ENCODE measurements at regions not wholly inside any gene's neighbourhood (a gene's known extent, or its start where the extent isn't known, plus 50 kb on each side); places are given as distances from the start of the nearest gene placed in this dataset.
"Not testable (repeated sequence)": the region's sequence is repeated elsewhere in the genome, so short reads cannot be mapped to it uniquely, and the experiment has no call there.

- H3K4me1 ChIP-seq (ENCODE audit: low read depth, poor library complexity, severe bottlenecking): no peaks in the 10 kb centered on the region
- H3K79me2 ChIP-seq (ENCODE audit: insufficient read depth, low read depth): no peaks in the 10 kb centered on the region
- no peak overlapping the region for H3K4me3 ChIP-seq (IDR thresholded peaks at IDR 0.05; ENCODE audit: insufficient read depth, low read depth, low read length)
- TF ChIP-seq CTCF (conservative IDR thresholded peaks at IDR 0.05; ENCODE audit: low read depth, low read length): no peak
- no peaks in the 10 kb centered on the region for H3K27me3 ChIP-seq (ENCODE audit: insufficient read depth, low read depth)
- H3K36me3 ChIP-seq (ENCODE audit: insufficient read depth): no peaks in the 10 kb centered on the region
- no peaks in the 10 kb centered on the region for H4K20me1 ChIP-seq (ENCODE audit: insufficient read depth)
- H3K9ac ChIP-seq: no peak overlapping the region
- H3K4me2 ChIP-seq: no peak overlapping the region
- no peak overlapping the region for H2AFZ ChIP-seq (ENCODE audit: low read depth)
- H3K27ac ChIP-seq: no peak overlapping the region
Measured at GRCh38 chr7:83259064-83259463, 96.4 kb upstream of the PCLO start.

GRCh38 chr7:83248000-83248399 lies 85.3 kb upstream of the PCLO start:
- no peaks in the 10 kb centered on the region for H3K36me3 ChIP-seq (ENCODE audit: insufficient read depth)
- H3K4me2 ChIP-seq: no peak overlapping the region
- H3K9ac ChIP-seq: no peak overlapping the region
- H3K4me1 ChIP-seq (ENCODE audit: low read depth, poor library complexity, severe bottlenecking): peaks cover 4% of the 10 kb centered on the region
- H4K20me1 ChIP-seq (ENCODE audit: insufficient read depth): no peaks in the 10 kb centered on the region
- H3K79me2 ChIP-seq (ENCODE audit: insufficient read depth, low read depth): no peaks in the 10 kb centered on the region
- H2AFZ ChIP-seq (ENCODE audit: low read depth): no peak overlapping the region
- H3K4me3 ChIP-seq (IDR thresholded peaks at IDR 0.05; ENCODE audit: insufficient read depth, low read depth, low read length): no peak overlapping the region
- TF ChIP-seq CTCF (conservative IDR thresholded peaks at IDR 0.05; ENCODE audit: low read depth, low read length): no peak
- H3K27me3 ChIP-seq (ENCODE audit: insufficient read depth, low read depth): no peaks in the 10 kb centered on the region
- H3K27ac ChIP-seq: no peak overlapping the region

GRCh38 chr7:83219231-83219630 lies 56.5 kb upstream of the PCLO start:
- H3K27me3 ChIP-seq (ENCODE audit: insufficient read depth, low read depth); H3K79me2 ChIP-seq (ENCODE audit: insufficient read depth, low read depth); H3K4me1 ChIP-seq (ENCODE audit: low read depth, poor library complexity, severe bottlenecking); H3K36me3 ChIP-seq (ENCODE audit: insufficient read depth); H3K9ac ChIP-seq; H3K27ac ChIP-seq; H4K20me1 ChIP-seq (ENCODE audit: insufficient read depth); H2AFZ ChIP-seq (ENCODE audit: low read depth); H3K4me2 ChIP-seq; H3K4me3 ChIP-seq (IDR thresholded peaks at IDR 0.05; ENCODE audit: insufficient read depth, low read depth, low read length): not testable (repeated sequence)

- no peak overlapping the region for H3K4me2 ChIP-seq
- no peaks in the 10 kb centered on the region for H3K27me3 ChIP-seq (ENCODE audit: insufficient read depth, low read depth)
- no peaks in the 10 kb centered on the region for H3K36me3 ChIP-seq (ENCODE audit: insufficient read depth)
- no peak overlapping the region for H3K4me3 ChIP-seq (IDR thresholded peaks at IDR 0.05; ENCODE audit: insufficient read depth, low read depth, low read length)
- TF ChIP-seq CTCF (conservative IDR thresholded peaks at IDR 0.05; ENCODE audit: low read depth, low read length): no peak
- no peak overlapping the region for H3K9ac ChIP-seq
- H3K27ac ChIP-seq: no peak overlapping the region
- no peaks in the 10 kb centered on the region for H3K79me2 ChIP-seq (ENCODE audit: insufficient read depth, low read depth)
- no peak overlapping the region for H2AFZ ChIP-seq (ENCODE audit: low read depth)
- no peaks in the 10 kb centered on the region for H4K20me1 ChIP-seq (ENCODE audit: insufficient read depth)
- no peaks in the 10 kb centered on the region for H3K4me1 ChIP-seq (ENCODE audit: low read depth, poor library complexity, severe bottlenecking)
Measured at GRCh38 chr7:83212883-83213282, 50.2 kb upstream of the PCLO start.

All from KMS-11 (cell line).